GM20431 (cell line): ENCODE measurements at regions not wholly inside any gene's neighbourhood (a gene's known extent, or its start where the extent isn't known, plus 50 kb on each side); places are given as distances from the start of the nearest gene placed in this dataset.
"Not testable (repeated sequence)": the region's sequence is repeated elsewhere in the genome, so short reads cannot be mapped to it uniquely, and the experiment has no call there.

Experiments used
- in situ Hi-C: fragments of 300-500 bp; cut with MseI, MboI; formaldehyde crosslinking; loops from one replicate; pipeline ENCODE4 v1.15.0; 2020; ENCODE audit warnings: low sequenced_read_pairs; ENCODE audit not compliant: unreplicated experiment

DNA sequence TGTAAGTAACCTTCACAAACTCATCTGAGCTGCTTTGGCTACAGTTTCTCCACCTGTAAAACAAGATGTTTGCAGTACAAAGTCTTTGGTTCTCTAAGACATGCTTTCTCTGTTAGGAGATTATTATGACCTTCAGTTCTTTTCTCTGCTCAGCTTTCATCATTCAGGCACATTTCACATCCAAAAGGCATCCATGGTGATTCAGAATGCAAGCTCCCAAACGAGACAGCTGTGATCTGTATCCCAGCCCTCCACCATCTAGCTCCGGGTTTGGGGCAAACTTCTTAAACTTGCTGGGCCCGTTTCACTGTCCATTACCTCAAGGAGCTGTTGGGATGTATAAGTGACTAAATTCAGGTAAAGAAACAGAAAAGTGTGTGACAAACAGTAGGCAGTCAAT is 95.8 kb upstream of the COL1A2 start:
- in situ Hi-C loops: no loop called here

DNA sequence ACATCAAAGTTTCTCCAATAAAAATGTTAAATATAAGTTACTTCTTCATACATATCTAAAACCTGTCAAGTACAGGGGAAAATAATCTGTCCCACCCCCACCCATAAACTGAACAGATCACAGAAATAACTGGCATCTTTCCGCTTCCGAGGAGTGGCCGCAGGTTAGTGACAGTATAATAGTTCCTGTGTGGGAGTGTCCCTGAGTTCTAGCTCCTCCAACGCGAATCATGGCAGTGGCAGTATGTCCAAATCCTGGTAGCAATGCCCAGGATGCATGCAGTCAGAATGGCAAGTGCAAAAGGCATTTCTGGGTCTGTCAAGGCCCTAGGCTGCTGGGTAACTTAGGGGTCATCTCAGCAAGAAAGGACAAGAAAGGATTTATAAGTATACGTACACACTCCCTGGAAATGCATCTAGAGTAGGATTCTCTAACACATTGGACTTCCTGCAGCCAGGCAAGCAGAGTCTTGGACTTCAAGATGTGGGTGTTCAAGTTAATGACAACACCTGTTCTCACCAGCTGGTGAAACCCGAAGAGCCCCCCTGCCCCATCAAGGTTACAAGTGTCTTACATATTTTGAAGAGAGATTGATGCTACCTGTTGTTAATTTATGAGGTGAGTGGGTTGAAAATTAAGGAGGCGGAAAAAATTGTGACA is 94.4 kb upstream of the COL1A2 start:
- in situ Hi-C loops: no loop called here

DNA sequence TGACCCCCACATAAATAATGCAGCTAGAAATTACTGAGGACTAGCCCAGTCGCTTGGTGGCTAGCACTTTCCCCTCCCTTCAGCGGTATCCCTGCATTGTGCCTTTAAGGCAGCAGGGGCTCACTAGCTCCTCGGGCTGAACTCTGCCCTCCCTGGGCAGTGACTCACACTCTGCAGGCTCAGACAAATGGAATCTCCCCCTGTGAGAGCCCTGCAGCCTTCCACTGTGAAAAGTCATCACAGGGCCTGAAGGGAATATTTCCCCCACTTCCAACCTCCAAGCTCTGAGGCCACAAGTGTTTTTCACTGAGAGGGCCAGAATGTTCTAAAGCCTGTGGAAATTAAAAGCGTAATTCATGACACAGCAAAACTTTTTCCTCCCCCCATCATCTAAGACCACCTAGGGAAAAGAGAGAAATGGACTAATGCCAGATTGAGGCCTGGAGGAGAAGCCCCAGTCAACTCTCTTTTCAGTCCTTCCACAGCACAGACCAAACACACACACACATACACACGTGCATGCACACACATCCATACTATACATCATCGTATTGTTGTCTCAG is 93.6 kb upstream of the COL1A2 start:
- in situ Hi-C loops: no loop called here

DNA sequence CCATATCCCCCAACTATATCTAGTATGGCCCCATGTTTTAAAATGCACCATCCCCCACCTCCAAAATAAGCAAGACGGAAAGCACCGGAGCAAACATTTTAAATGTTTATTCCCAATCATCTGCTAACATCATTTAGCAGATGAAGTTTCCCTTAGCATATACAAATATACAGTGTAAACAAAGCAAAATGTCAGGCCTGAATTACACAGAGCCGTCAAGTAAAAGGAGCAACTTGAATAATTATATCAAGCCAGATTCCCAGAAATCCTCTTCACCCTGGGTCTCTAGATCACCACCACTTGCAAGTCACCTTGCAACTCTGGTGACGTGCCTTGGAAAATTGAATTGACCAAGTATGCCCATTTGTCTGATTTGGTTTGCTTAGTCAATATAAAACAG is 91.6 kb upstream of the COL1A2 start:
- in situ Hi-C loops: no loop called here

DNA sequence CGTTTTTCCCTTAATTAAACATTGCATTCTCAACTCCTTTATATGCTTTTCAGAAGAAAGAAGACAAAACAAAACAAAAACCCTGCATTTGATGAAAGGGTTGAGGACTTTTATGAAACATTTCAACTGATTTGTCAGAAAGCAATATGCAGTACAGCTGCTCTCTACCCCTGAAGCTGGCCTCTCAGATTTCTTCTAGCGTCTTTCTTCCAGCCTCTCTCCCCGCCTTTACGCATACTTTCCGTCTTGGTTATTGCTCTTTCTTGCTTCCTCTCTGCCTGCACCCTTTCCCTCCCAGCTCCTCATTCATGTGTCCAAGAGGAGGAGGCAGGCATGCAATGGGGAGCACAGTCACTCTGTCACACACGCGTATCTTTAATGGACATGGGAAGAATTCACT is 91.0 kb upstream of the COL1A2 start:
- in situ Hi-C loops: no loop called here

DNA sequence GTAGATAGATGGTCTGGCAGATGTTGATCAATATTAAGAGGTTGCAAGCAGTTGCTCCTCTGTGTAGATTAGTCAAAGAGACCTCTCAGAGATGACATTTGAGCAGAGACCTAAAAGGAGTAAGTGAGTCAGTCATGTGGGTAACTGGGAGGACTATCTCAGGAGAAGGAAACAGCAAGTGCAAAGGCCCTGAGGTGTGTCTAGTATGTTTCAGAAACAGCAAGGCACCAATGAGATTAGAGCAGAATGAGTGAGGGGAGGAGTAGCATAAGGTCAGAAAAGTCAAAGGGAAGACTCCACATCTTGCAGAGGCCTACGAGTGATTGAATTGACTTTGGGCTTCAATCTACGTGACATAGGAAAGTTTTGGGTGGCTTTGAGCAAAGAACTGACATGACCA is 89.8 kb upstream of the COL1A2 start:
- in situ Hi-C loops: no loop called here

DNA sequence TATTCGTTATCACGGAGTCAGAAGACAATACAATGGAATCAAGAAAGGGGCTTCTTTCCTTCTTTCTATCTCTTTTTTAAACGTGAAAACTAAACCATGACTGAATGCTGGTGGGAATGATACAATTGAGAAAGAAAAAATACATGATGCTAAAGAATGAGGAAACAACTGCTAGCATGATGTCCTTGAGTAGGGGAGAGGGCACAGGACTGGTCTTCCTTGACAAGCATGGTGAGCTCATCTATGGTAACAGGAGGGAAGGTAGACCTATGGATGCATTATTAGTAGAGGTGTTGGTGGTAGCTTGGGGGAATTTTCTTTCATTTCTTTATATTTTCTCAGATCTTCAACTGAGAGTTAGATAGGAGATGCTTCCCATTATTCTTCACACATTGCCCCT is 88.9 kb upstream of the COL1A2 start:
- in situ Hi-C loops: no loop called here

DNA sequence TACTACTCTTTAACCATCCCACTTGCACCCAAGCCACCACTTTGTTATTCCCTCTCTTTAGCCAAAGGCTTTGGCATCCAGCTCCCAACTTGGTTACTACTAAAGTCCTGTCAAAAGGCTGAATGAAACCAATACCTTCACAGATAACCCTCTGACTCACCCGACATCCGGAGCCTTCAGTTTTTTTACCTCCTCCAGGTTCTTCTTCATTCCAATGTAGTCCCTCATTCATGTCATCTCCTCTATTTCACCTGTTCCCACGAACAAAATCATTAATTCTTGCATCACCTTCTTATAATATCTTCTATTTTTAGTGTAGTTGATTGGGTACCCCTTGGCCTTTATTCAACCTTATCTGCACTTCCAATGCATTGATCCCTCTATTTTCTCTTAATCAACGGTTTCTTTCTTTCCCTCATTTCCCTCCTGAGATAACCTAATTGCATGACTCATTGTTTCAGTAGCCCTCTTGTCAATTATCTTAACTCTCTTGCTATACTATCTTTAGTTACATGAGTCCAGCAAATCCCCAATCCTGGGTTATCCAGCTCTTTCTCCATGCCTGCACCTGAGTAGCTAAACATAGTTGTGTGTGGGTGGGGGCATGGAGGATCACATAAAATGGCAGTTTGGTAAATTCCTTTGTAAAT is 87.2 kb upstream of the COL1A2 start:
- in situ Hi-C loops: no loop called here

DNA sequence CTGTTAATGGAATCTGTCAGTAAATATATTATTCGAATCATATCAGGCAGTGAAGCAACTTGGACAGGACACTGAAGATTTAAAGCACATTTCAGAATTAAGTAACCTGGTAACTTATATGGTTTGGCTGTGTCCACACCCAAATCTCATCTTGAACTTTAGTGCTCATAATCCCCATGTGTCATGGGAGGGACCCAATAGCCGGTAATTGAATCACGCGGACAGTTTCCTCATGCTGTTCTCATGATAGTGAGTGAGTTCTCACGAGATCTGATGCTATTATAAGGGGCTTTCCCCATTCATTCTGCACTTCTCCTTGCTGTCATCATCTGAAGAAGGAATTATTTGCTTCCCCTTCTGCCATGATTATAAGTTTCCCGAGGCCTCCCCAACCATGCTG is 83.2 kb upstream of the COL1A2 start:
- in situ Hi-C loops: no loop called here

DNA sequence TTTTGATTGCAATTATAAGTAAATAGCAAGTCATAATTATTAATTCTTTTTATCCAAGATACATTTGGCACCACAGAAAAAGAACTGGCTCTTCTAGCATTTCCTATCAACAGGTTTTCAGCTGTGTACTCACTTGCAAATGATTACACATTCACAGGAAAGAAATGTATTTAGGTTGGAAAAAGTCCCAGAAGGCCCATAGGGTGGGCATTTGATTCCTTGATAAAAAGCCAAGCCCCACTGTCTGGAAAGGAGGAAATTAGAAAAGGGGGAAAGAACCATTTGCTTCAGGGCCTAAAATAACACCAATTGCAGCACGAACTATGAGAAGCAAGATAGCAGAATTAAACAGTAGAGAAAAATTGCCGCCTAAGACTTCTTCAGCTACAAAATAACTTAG is 80.8 kb upstream of the COL1A2 start:
- in situ Hi-C loops: no loop called here

DNA sequence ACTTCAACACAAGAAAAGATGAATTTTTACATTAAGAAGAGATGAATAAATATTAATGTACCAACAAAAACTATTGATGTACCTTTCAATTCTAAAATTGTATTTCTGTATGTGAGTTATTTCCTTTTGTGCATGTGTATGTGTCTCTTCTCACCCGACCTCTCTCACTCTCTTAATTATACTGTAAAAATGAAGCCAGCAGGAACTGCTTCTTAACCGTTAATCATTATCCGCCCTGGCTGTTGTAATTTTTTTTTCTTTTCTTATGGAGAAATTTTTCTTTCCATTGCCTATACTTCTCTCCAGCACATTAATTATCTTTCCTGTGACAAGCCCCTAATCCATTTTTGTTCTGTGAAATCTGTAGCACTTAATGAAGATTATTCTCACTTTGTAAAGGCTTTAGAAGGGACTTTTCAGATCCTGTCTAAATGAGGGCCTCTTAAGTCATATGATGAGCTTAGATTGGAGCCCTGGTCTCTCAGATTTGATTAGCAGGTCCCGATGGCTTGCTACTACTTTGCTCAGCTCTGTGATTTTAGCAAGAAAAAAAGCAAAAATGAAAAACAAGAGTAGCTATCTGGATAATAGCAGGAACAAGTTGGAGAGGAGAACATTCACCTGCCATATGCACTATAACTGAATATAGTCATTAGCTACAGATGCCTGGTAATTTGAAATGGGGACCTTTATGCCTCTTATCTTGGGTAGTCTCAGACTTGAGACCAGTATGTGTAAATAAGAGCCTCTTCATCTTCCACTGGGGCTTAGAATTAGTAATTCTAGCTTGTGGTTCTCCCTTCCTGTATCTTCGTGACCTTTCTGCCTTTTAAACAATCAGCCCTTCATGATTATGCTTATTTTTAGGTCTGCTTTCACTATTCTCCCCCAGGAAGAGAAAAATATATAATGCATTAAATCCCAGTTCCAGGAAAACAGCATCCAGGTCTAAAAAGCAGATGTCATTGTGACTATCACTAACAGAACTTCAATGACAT is 80.0 kb upstream of the COL1A2 start:
- in situ Hi-C loops: no loop called here

DNA sequence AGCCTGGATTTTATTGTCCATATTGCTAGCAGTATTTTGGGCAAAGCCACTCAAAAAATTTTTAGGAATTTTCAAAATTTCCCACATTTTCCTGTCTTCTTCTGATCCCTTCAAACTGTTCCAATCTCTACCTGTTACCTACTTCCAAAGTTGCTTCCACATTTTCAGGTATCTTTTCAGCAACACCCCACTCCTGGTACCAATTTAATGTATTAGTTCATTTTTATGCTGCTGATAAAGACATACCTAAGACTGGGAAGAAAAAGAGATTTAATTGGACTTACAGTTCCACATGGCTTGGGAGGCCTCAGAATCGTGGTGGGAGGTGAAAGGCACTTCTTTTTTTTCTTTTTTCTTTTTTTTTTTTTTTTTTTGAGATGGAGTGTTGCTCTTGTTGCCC is 73.6 kb upstream of the COL1A2 start:
- in situ Hi-C loops: not testable (repeated sequence)

DNA sequence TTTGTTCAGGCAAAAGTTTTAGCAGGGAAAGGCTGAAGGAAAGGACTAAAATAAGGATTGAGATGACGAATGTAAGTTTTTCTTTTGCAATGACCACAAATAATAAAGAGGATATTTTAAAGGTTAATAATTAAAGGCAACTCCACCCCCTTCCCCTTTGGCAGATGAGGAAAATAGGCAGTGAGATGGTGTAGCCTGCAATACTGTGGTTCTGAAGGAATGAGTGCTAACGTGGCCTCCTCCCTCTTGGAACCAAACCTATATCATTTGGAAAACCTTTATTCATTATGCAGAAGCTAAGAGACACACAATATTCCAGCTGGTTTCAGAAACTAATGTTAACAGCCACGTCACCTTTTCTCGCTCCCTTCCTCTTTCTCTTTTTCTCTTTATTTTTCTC is 70.9 kb upstream of the COL1A2 start:
- in situ Hi-C loops: no loop called here

DNA sequence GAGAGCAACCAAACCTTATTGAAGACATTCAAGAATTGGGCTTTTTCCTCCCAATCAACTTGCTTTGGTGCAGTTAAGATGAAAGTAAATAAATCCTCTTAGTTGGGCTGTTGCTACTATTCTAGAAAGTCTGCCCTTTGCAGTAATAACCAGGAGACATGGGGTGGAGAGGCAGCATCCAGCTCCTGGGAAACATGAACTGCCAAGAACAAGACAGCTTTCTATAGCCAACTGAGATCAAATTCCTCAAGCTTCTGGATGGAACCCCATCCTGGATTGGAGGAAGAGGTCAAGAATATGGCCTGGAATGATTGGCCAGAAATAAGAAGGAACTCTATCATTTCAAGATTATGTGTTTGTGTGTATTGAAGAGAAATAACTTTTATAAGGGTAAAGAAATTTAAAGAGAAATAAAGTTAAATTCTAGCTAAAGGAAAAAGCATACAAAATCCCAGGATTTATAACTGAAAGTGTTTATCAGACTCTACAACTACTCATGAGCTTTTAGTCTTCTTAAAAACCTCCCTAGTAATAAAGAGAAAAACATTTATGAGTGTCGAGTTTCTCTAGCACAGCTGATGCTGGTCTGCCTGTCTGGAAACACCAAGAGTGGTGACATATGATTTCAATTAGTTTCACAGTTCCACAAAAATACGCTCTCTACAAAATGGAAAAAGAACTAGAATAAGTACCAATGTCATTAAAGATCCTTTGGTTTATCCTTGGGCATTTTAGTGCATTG is 70.1 kb upstream of the COL1A2 start:
- in situ Hi-C loops: no loop called here

DNA sequence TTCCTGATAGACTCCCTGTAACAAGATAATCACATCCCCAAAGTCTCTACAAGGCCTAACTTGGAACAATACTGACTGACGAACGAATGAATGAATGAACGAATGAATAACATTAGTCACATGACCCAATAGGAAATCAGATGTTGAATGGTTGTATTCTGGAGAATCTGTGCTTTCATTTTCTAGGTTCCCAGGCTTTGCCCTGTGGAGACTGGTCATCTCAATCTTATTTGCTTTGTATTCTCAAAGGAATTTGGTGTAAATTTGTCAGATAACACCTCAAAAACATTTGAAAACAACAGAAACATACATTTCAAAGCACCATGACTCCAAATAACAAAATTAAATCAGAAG is 69.6 kb upstream of the COL1A2 start:
- in situ Hi-C loops: no loop called here

DNA sequence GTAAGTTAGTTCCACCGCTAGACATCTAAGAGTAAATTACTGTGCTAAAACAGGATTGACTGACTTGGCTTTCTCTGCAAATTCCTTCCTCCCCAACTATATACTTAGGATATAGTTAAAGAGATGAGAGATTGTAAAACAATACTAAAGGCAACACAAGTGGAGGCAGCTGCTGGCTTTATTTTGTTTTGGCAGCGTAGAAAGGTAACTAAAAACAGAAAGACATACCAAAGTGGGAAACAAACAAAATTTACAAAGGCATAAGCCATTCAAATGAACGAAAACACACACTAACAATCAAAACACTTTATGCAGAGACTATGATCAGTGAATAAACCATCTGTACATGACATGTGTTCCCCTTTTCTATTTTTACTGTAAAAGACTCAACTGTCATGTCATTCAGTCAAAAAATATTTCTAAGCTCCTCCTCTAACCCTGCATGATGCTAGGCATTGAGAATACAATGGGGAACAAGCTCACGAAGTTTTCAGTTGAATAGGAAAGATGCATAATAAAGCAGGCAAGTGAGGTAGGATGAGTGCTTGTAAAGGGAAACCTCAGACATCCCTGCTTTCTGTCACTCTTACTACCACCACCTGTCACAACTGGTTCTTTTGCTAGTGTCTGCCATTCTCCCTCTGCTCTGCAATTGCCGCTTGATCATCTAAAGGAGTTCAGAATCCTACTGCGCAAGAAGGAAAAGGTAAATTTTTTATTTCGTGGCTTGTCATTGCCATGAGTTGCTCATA is 64.2 kb upstream of the COL1A2 start:
- in situ Hi-C loops: no loop called here

DNA sequence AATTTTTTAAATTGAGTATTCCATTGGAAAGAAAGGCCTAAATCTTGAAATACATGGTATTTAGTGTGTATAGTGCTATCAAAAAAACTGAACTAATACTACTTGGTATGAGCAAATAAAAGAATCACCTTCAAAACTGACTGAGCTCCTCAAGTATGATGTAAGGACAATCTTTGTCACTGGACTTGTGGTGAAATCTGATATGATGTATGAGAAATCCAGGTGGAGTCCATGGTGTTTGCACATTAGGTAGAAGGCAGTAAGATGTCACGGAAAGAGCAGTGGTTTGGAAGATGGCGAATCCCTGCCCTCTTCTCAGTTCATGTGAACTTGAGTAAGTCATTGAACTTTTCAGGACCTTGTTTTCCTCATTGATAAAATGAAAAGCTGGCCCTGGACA is 62.1 kb upstream of the COL1A2 start:
- in situ Hi-C loops: no loop called here

DNA sequence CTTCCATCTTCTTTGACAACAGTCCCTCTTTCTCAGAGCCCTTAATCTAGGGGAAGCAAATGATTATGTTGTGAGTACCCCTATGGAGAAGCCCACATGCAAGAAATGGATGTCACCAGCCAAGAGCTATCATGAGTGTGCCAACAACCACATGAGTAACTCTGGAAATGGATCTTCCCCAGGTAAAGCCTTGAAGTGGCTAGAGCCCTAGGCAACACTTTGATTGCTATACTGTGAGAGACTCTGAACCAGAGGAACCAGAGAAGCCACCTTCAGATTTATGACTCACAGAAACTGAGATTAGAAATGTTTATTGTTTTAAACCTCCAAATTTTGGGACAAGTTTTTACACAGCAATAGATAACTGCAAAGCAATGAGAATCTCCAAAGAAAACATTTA is 60.9 kb upstream of the COL1A2 start:
- in situ Hi-C loops: no loop called here

DNA sequence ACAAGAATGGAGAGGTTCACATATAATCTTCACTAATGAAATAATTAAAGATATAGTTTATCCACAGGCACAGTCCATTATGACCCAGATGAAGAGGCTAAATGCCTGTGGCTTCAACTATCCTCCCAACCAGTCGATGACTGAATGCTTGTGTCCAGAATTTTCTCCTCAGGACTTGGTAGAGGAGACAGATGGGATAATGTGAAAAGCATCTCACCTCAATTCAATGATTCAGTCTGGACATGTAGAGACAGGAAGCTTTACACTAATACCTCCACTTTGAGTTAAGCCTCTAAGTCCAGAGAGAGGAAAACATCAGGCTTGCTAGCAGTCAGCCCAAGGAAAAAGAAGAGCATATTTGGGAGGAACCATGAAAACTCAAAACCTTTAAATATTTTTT is 59.1 kb upstream of the COL1A2 start:
- in situ Hi-C loops: no loop called here

DNA sequence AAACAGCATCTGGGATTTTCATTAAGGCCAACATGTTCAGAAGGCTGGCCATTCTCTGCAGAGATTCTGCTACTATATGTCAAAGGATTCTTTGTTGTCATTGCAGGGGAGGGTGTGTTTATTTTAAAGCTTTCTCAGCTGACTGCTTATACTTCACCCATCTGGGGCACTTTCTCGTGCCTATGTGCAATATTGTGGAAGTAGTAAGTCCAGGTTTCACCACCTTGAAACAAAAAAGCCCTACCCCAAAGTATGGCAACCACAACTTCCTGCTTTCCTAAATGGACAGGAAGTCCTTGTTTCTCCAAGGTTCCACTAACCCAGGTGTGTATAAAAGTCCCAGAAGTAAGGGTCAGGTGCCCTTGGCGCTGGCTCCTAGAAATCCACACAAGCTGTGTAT is 58.7 kb upstream of the COL1A2 start:
- in situ Hi-C loops: no loop called here
